ENCODE measurements at regions not wholly inside any gene's neighbourhood (a gene's known extent, or its start where the extent isn't known, plus 50 kb on each side); places are given as distances from the start of the nearest gene placed in this dataset.

GRCh38 chrX:46298821-46299220 is 246.4 kb downstream of the ZNF674 start:
- no peak for DNase-seq (ENCODE audit: low spot score)

GRCh38 chrX:46295963-46296362 is 249.3 kb downstream of the ZNF674 start:
- DNase-seq (ENCODE audit: low spot score): no peak

GRCh38 chrX:46294234-46294633 is 251.0 kb downstream of the ZNF674 start:
- no peak for DNase-seq (ENCODE audit: low spot score)

- no peak for DNase-seq (ENCODE audit: low spot score)
These were observed 265.3 kb downstream of the ZNF674 start for GRCh38 chrX:46279925-46280313.

GRCh38 chrX:46279214-46279924 is 265.9 kb downstream of the ZNF674 start:
- no peak for DNase-seq (ENCODE audit: low spot score)

GRCh38 chrX:46278572-46278971 is 266.6 kb downstream of the ZNF674 start:
- DNase-seq (ENCODE audit: low spot score): no peak

GRCh38 chrX:46268412-46268811 is 276.8 kb downstream of the ZNF674 start:
- DNase-seq (ENCODE audit: low spot score): no peak

GRCh38 chrX:46263494-46263893 is 281.7 kb downstream of the ZNF674 start:
- no peak for DNase-seq (ENCODE audit: low spot score)

GRCh38 chrX:46262304-46262703 is 282.9 kb downstream of the ZNF674 start:
- no peak for DNase-seq (ENCODE audit: low spot score)

- DNase-seq (ENCODE audit: low spot score): no peak
These were observed 284.7 kb downstream of the ZNF674 start for GRCh38 chrX:46260499-46260898.

GRCh38 chrX:46258356-46258755 is 286.9 kb downstream of the ZNF674 start:
- no peak for DNase-seq (ENCODE audit: low spot score)

GRCh38 chrX:46257451-46257879 is 287.8 kb downstream of the ZNF674 start:
- no peak for DNase-seq (ENCODE audit: low spot score)

- DNase-seq (ENCODE audit: low spot score): no peak
These were observed 288.3 kb downstream of the ZNF674 start for GRCh38 chrX:46256875-46257274.

- DNase-seq (ENCODE audit: low spot score): no peak
These were observed 290.2 kb downstream of the ZNF674 start for GRCh38 chrX:46255046-46255445.

GRCh38 chrX:46254641-46255040 is 290.6 kb downstream of the ZNF674 start:
- DNase-seq (ENCODE audit: low spot score): no peak

GRCh38 chrX:46251755-46252154 is 293.5 kb downstream of the ZNF674 start:
- no peak for DNase-seq (ENCODE audit: low spot score)

- DNase-seq (ENCODE audit: low spot score): no peak
These were observed 295.1 kb downstream of the ZNF674 start for GRCh38 chrX:46250151-46250550.

- no peak for DNase-seq (ENCODE audit: low spot score)
These were observed 297.8 kb downstream of the ZNF674 start for GRCh38 chrX:46247456-46247855.

GRCh38 chrX:46244451-46244850 is 300.8 kb downstream of the ZNF674 start:
- no peak for DNase-seq (ENCODE audit: low spot score)

GRCh38 chrX:46236411-46236810 is 308.8 kb downstream of the ZNF674 start:
- no peak for DNase-seq (ENCODE audit: low spot score)

GRCh38 chrX:46235778-46236177 is 309.4 kb downstream of the ZNF674 start:
- no peak for DNase-seq (ENCODE audit: low spot score)

GRCh38 chrX:46234775-46235174 is 310.4 kb downstream of the ZNF674 start:
- no peak for DNase-seq (ENCODE audit: low spot score)

GRCh38 chrX:46228389-46228788 is 316.8 kb downstream of the ZNF674 start:
- DNase-seq (ENCODE audit: low spot score): no peak

GRCh38 chrX:46226422-46226821 is 318.8 kb downstream of the ZNF674 start:
- no peak for DNase-seq (ENCODE audit: low spot score)

Measured in germinal center (tissue), 1 donor.